Thymus (tissue), 11 donors: ENCODE measurements at regions not wholly inside any gene's neighbourhood (a gene's known extent, or its start where the extent isn't known, plus 50 kb on each side); places are given as distances from the start of the nearest gene placed in this dataset.

Source experiments
- DNase-seq, 9 donors: peaks; one replicate each; pipeline ENCODE4 v3.0.0-alpha.2; 2013; ENCODE audit warnings: low spot score in 9 of 9, low read depth in 6 of 9, missing footprints in 1 of 9
- H3K27ac ChIP-seq, 2 donors: one replicate each; pipeline ENCODE4 v1.5.1; 2013; ENCODE audit warnings: control low read depth in 1 of 2, low read depth in 1 of 2, low read length in 1 of 2, mild to moderate bottlenecking in 1 of 2, moderate library complexity in 1 of 2
- H3K27me3 ChIP-seq, 2 donors: one replicate each; pipeline ENCODE4 v1.5.1; 2013; ENCODE audit warnings: low read length in 1 of 2; ENCODE audit not compliant: control insufficient read depth in 2 of 2, insufficient read depth in 1 of 2
- H3K36me3 ChIP-seq, 2 donors: one replicate each; pipeline ENCODE4 v1.5.1; 2013; ENCODE audit warnings: low read length in 1 of 2, mild to moderate bottlenecking in 1 of 2, moderate library complexity in 1 of 2; ENCODE audit not compliant: control insufficient read depth in 2 of 2, insufficient read depth in 2 of 2
- H3K4me1 ChIP-seq, 2 donors: one replicate each; pipeline ENCODE4 v1.5.1; 2013; ENCODE audit warnings: low read length in 2 of 2; ENCODE audit not compliant: control insufficient read depth in 2 of 2, insufficient read depth in 2 of 2
- H3K4me3 ChIP-seq, 2 donors: one replicate each; pipeline ENCODE4 v1.5.1; 2013; ENCODE audit warnings: low read length in 2 of 2, control low read depth in 1 of 2, mild to moderate bottlenecking in 1 of 2
- H3K9me3 ChIP-seq, 2 donors: one replicate each; pipeline ENCODE4 v1.5.1; 2013; ENCODE audit warnings: low read length in 1 of 2, mild to moderate bottlenecking in 1 of 2; ENCODE audit not compliant: control insufficient read depth in 2 of 2, insufficient read depth in 1 of 2
- WGBS: extraction: QIAGEN DNeasy Blood & Tissue Kit; methylation state at CpG from one replicate; pipeline ENCODE4 v1.1.7; 2013; 5-methylcytosine and 5-hydroxymethylcytosine counted together
- donor health status: healthy.

DNA sequence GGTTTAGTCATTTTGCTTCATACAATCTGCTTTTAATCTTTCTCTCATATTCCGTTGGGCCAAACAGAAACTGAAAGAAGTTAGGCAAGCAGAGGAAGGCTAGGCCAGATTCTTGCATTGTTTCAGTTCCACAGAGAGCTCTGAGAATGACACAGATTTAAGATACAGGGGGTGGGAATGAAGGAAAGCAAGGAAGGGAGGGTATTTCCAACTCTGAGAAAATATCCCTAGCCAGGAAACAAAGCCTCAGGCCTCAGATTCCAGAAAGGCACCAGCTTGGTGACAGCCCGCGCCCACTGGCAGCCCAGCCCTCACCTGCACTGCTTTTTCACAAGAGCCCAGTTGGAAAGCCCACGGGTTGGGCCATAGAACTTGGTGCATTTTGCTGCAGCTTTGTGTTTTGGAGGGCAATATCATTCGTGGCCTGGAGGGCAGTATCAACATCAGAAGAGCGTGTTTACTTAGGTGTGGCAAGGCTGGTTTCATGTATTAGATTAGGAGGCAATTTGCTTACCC lies 63.5 kb downstream of the ENC1 start:
- Histone ChIP-seq H3K36me3 (no peaks in the 10 kb centered on the region), H3K4me1 (peaks cover 0 to 36% of the 10 kb centered on the region in 2 donors), H3K9me3 (no peaks in the 10 kb centered on the region), H3K27ac (peak overlapping the region; percentile 19 to 86), H3K27me3 (no peaks in the 10 kb centered on the region), H3K4me3 (no peak overlapping the region)
- DNase-seq: peak in 7 of 9 donors; percentile 44 to 83 (median 53)
- 73% methylated on average over 6 of the region's 6 CpGs for WGBS

DNA sequence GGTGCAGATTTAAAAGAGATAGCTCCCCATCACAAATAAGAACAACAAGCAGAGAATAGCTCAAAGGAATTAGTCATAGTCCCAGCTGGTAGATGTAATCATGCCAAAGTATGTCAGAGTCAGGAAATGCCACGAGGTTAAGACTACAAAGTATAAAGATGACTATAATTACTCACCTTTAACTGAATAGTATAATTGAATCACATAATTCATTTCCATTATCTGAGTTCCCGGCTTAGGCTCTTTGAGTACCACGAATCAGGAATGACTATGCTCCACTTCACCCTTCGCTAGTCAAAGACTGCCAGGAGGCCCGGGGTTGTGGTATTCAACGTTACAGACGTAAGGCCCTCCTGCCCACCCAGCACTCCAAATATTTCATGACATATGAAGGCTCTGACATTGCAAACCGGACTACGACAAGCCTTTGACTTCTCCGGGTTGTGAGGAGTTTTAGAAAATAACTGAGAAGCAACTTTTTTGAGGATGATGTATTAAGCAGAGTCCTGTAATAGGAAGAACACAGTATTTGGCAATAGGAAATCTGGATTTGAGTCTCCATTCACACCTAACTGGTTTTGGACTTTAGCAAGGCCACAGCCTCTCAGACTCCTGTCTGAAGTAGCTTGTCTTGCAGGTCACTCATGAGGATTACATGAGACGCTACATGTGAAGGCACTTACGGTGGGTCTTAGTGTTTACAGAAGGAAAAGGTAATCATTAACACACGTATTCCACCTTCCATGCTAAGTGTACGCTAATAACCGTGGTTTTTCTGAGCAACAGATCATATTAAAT lies 64.6 kb downstream of the ENC1 start:
- peak in 1 of 9 donors; percentile 40 for DNase-seq
- H3K4me3 ChIP-seq: no peak overlapping the region
- H3K4me1 ChIP-seq: peaks cover 0 to 36% of the 10 kb centered on the region in 2 donors
- H3K27ac ChIP-seq: peak overlapping the region in 1 of 2 donors; percentile 86
- H3K9me3 ChIP-seq: no peaks in the 10 kb centered on the region
- H3K36me3 ChIP-seq: no peaks in the 10 kb centered on the region
- WGBS: 94% methylated on average over 15 of the region's 15 CpGs
- no peaks in the 10 kb centered on the region for H3K27me3 ChIP-seq

DNA sequence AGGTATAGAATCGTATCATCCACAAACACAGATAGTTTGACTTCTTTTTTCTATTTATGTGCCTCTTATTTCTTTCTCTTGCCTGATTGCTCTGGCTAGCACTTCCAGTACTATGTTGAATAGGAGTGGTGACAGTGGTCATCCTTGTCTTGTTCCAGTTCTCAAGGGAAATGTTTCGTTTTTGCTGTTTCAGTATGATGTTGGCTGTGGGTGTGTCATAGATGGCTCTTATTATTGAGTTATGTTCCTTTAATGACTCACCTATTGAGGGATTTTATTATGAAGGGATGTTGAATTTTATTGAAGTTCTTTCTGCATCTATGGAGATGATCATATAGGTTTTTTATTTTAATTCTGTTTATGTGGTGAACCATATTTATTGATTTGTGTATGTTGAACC lies 70.3 kb downstream of the ENC1 start:
- H3K27ac ChIP-seq: no peak overlapping the region
- no peak overlapping the region for H3K4me3 ChIP-seq
- no peaks in the 10 kb centered on the region for H3K36me3 ChIP-seq
- H3K4me1 ChIP-seq: no peaks in the 10 kb centered on the region
- no peaks in the 10 kb centered on the region for H3K27me3 ChIP-seq
- 94% methylated on average over 2 of the region's 2 CpGs for WGBS
- H3K9me3 ChIP-seq: no peaks in the 10 kb centered on the region
- DNase-seq: no peak

DNA sequence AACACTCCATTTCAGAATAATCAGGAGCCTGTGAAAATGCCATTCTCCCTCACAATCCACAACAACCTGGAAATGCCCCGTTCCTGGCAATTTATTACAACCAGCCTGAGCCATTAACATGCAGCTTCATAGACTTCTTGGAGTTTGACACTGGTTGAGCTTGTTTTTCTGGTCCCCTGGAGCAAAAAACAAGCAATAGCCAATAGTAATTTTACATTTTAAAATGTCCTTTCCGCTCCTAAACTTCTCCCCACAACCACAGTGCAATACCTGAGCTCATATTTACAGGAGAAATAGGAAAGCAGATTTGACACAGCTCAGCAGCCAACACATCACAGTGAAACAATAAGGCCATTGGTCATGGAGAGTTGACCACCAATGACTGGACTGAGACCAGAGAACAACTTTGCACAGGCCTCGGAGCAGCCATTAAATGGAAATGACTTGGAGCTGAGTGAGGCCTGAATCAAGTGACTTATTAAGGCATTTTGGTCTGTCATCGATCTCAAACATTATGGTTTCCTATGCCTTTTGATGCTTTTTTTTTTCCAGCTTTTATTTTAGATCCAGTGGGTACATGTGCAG lies 73.0 kb downstream of the ENC1 start:
- Histone ChIP-seq H3K36me3 (no peaks in the 10 kb centered on the region), H3K27me3 (no peaks in the 10 kb centered on the region), H3K4me1 (no peaks in the 10 kb centered on the region), H3K4me3 (no peak overlapping the region), H3K9me3 (no peaks in the 10 kb centered on the region), H3K27ac (no peak overlapping the region)
- DNase-seq: no peak
- 93% methylated on average over 4 of the region's 4 CpGs for WGBS

DNA sequence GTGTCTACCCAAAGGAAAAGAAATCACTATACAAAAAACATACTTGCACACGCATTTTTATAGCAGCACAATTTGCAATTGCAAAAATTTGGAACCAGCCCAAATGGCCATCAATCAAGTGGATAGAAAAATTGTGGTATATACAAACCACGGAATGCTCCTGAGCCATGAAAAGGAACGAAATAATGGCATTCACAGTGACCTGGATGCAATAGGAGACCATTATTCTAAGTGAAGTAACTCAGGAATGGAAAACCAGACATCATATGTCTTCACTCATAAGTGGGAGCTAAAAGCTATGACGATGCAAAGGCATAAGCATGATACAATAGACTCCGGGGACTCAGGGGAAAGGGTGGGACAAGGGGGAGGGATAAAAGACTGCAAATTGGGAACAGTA lies 78.4 kb downstream of the ENC1 start:
- 70% methylated on average over 5 of the region's 5 CpGs for WGBS
- Histone ChIP-seq H3K36me3 (no peaks in the 10 kb centered on the region), H3K27ac (no peak overlapping the region), H3K4me3 (no peak overlapping the region), H3K27me3 (no peaks in the 10 kb centered on the region), H3K9me3 (no peaks in the 10 kb centered on the region), H3K4me1 (no peaks in the 10 kb centered on the region)
- DNase-seq: no peak

DNA sequence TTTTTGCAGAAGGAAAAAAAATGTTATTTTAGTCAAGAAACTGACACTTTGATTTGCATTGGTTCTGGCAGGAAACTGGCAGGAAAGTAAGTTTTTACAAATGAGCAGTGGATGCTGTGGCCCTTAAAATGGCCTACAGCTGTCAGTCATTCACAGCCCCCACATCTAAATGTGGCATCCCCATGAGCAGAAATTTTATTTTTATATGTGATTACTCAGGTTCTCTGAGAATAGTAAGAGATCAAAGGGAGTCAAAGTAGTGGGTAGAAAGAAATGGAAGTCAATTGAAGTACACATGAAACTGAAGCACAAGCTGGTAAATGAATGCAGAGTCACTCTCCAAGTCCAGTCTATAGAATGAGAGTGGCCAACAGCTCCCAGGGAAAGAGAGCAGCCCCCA lies 80.3 kb downstream of the ENC1 start:
- Histone ChIP-seq H3K9me3 (no peaks in the 10 kb centered on the region), H3K36me3 (no peaks in the 10 kb centered on the region), H3K27me3 (no peaks in the 10 kb centered on the region), H3K4me1 (no peaks in the 10 kb centered on the region), H3K4me3 (no peak overlapping the region), H3K27ac (no peak overlapping the region)
- no peak for DNase-seq

DNA sequence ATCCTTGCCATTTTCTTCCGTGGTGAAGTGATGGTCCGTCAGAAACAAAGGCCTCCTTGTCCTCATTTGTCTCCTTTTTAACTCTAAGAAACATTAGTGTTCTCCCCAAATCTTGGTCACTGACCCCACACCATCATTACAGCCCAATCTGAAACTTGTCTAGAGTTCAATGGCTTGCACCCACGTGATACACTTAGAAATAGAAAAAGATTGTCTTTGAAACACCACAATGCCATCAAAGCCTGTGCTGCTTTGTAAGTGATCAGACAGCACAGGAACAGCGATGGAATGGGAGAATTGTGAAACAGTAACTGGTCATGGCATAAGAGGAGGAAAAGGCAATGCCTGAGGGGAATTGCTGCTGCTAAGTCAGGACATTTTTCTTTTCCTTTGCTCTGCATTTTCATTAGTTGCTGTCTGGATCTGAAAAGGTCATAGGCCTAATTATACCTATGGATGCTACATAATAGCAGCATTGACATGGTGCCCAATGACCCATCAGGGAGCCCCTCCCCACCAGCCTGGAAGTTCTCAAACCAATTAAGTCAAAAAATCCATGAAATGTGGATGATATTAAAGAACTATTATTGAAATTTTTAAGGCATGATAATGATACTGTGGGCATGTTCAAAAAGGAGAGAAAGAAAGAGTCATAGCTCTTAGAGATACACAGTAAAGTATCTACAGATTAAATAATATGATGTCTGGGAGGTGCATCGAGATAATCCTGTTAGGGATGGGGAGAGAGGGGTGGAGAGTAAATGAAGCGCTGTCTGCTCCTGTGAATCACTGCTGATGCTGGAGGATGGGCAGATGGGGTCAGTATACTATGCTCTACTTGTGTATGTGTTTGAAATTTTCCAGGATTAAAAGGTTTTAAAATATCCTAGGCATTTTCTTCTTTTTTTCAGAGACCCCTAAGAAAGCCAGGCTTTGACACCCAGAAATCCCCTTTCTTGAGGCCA lies 83.6 kb downstream of the ENC1 start:
- Histone ChIP-seq H3K9me3 (no peaks in the 10 kb centered on the region), H3K27me3 (no peaks in the 10 kb centered on the region), H3K4me3 (no peak overlapping the region), H3K36me3 (no peaks in the 10 kb centered on the region), H3K27ac (no peak overlapping the region), H3K4me1 (no peaks in the 10 kb centered on the region)
- no peak for DNase-seq
- 83% methylated on average over 6 of the region's 6 CpGs for WGBS

DNA sequence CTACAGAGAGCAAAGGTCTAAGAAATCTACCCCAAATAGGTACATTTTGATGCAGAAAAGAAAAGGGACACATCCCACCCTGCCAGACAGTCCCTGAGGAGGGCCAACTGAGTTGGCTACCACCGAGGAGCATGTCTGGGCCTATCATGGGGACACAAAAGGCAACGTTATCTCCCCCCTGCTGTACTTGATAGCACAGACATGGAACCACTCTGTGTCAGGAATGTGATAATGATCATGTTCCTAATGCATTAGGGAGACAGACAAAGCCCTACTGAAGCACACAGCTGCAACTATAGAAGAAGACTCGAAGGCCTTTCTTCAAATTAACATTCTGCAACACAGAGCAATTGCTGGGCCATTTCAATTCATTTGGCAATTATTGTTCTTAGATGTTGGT lies 84.5 kb downstream of the ENC1 start:
- no peak for DNase-seq
- Histone ChIP-seq H3K4me1 (no peaks in the 10 kb centered on the region), H3K36me3 (no peaks in the 10 kb centered on the region), H3K27ac (no peak overlapping the region), H3K27me3 (no peaks in the 10 kb centered on the region), H3K9me3 (no peaks in the 10 kb centered on the region), H3K4me3 (no peak overlapping the region)
- 85% methylated on average over 3 of the region's 3 CpGs for WGBS

DNA sequence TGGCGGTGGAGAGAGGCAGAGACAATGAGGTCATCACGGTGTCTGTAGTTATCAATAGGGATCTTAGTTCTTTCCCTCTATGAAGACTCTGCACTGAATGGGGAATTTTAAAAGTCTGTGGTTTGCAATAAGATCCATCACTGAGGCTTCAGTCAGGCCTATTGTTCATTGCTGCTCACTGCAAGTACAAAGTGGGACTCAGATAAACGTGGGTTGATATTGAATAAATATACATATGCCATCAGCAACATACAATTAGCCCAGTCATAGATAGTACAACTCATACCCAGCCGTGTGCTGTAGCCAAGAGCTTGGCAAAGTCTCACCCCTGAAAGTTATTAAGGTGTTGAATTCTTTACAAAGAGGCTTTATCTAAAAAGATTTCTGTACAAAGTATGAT lies 88.4 kb downstream of the ENC1 start:
- H3K4me3 ChIP-seq: no peak overlapping the region
- no peaks in the 10 kb centered on the region for H3K36me3 ChIP-seq
- 96% methylated on average over 4 of the region's 4 CpGs for WGBS
- H3K9me3 ChIP-seq: no peaks in the 10 kb centered on the region
- DNase-seq: no peak
- H3K27ac ChIP-seq: no peak overlapping the region
- no peaks in the 10 kb centered on the region for H3K27me3 ChIP-seq
- H3K4me1 ChIP-seq: no peaks in the 10 kb centered on the region
